GM18499 (cell line): ENCODE measurements at regions not wholly inside any gene's neighbourhood (a gene's known extent, or its start where the extent isn't known, plus 50 kb on each side); places are given as distances from the start of the nearest gene placed in this dataset.
"Not testable (repeated sequence)": the region's sequence is repeated elsewhere in the genome, so short reads cannot be mapped to it uniquely, and the experiment has no call there.

Source experiments
- ATAC-seq: cut with Tn5 transposase; IDR thresholded peaks from one replicate; pipeline ENCODE4 v1.9.1; 2021; ENCODE audit warnings: moderate number of reproducible peaks; ENCODE audit not compliant: insufficient read depth, unreplicated experiment

GRCh38 chr3:153980252-153980590 is 141.0 kb upstream of the ARHGEF26 start:
- no peak for ATAC-seq

DNA sequence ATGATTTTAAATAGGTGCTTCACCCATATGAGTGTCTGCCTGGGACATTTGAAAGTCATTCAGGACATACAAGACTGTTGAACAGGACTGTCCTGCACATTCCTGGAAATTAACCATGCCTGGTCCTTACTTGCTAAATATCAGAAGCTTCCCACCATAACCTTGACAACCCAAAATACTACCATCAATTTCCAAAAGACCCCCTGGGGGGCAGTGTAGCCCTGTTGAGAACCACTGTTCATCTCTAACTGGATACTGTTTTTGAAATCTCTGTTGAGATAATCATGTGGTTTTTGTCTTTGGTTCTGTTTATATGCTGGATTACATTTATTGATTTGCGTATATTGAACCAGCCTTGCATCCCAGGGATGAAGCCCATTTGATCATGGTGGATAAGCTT is 123.8 kb upstream of the ARHGEF26 start:
- not testable (repeated sequence) for ATAC-seq

- no peak for ATAC-seq
These were observed 117.5 kb upstream of the ARHGEF26 start for GRCh38 chr3:154003649-154004048.

DNA sequence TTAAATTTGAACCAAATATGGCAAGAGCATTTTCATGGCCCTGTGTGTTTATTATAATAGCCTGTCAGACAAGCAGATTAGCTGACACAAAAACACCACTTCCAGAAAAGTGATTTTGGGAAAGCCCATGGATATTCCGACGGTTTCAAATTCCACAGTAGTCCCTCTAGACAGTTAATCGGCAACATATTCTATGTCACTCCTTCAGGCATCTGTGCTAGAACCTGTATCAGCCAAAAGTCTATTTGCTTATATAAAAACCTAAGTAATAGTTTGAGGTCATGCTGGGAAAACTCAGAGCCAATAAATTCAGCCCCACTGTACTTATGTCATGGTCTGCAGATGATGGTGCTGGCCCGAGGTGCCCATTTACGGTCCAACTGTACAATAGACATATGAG is 110.2 kb upstream of the ARHGEF26 start:
- ATAC-seq = no peak

DNA sequence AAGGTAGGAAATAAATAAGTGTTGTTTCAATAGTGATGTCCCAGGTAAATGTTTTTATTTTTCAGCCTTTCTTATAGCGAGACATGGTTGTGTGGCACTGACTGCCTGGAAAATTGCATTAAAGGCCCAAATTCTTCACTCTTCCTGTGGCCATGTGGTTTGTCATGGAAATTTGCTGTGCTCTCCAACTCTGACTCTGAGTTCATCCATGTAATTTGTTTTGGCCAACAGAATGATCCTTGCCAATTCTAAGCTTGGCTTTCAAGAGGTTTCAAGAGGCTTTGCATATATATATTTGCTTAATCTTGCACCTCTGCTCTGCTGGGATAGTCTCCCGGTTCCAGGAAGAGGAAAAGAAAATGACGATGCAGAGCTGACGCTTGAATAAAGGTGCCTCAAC is 107.5 kb upstream of the ARHGEF26 start:
- ATAC-seq = no peak

GRCh38 chr3:154015307-154015706 is 105.9 kb upstream of the ARHGEF26 start:
- no peak for ATAC-seq

GRCh38 chr3:154018100-154018696 is 103.0 kb upstream of the ARHGEF26 start:
- ATAC-seq = no peak

DNA sequence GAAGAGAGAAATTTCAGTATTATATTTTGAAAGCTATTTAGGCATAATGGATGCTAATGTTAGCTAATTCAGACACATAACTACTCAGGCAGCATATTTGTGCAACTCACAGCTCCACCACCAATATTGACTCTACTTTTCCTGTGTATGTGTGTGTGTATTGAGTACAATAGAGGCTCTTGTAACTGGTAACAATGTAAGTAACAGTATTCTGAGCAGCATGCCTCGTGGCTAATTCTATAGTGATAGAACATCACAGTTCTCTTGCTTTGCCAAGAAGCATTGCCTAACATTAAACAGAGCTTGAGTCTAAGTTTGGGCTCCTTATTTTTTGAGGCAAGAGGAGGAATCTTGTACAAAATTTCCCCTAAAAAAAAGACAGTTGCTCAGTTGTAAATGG is 98.6 kb upstream of the ARHGEF26 start:
- no peak for ATAC-seq

- no peak for ATAC-seq
These were observed 98.0 kb upstream of the ARHGEF26 start for GRCh38 chr3:154023148-154023547.

- no peak for ATAC-seq
These were observed 96.2 kb upstream of the ARHGEF26 start for GRCh38 chr3:154025007-154025406.

GRCh38 chr3:154029926-154030325 is 91.3 kb upstream of the ARHGEF26 start:
- ATAC-seq = no peak

GRCh38 chr3:154034797-154035330 is 86.3 kb upstream of the ARHGEF26 start:
- no peak for ATAC-seq

DNA sequence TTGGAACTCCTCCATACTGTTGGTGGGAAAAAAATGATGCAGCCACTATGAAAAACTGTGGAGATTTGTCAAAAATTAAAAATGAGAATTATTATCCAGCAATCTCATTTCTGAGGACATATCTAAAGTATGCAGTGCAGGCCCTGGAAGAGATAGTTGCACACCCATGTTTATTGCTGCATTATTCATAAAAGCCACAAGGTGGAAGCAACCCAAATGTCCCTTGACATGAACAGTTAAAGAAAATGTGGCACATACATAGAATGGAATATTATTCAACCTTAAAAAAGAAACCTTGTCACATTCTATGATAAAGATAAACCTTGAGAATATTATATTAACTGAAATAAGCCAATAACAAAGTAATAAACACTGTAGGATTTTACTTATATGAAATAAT is 80.9 kb upstream of the ARHGEF26 start:
- ATAC-seq = no peak

- no peak for ATAC-seq
These were observed 76.5 kb upstream of the ARHGEF26 start for GRCh38 chr3:154044671-154045070.

- no peak for ATAC-seq
These were observed 71.0 kb upstream of the ARHGEF26 start for GRCh38 chr3:154050216-154050615.

GRCh38 chr3:154050766-154051165 is 70.4 kb upstream of the ARHGEF26 start:
- ATAC-seq = no peak

GRCh38 chr3:154059833-154060232 is 61.4 kb upstream of the ARHGEF26 start:
- ATAC-seq = no peak

- no peak for ATAC-seq
These were observed 60.8 kb upstream of the ARHGEF26 start for GRCh38 chr3:154060238-154061000.

GRCh38 chr3:154061001-154061370 is 60.2 kb upstream of the ARHGEF26 start:
- no peak for ATAC-seq

DNA sequence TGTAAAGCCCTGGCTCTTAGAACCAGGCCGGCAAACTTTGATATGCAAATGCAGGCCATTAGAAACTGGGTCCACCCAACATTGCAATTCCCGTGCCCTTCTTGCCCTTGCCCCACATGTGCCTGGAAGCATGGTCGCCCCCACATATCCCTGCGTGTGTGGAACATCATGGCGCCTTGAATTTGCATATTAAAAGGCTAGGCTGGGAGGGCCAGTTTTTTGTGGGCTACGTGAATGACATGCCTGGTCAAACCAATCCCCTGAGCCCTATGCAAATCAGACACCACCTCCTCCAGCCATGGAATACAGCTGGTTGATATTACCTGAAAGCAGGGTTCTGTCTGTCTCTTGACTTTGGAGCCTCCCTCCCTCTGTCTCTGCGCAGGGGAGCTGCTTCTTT is 58.7 kb upstream of the ARHGEF26 start:
- ATAC-seq = no peak

- no peak for ATAC-seq
These were observed 50.0 kb upstream of the ARHGEF26 start for GRCh38 chr3:154071146-154071545.
